ENCODE measurements at regions not wholly inside any gene's neighbourhood (a gene's known extent, or its start where the extent isn't known, plus 50 kb on each side); places are given as distances from the start of the nearest gene placed in this dataset.

DNA sequence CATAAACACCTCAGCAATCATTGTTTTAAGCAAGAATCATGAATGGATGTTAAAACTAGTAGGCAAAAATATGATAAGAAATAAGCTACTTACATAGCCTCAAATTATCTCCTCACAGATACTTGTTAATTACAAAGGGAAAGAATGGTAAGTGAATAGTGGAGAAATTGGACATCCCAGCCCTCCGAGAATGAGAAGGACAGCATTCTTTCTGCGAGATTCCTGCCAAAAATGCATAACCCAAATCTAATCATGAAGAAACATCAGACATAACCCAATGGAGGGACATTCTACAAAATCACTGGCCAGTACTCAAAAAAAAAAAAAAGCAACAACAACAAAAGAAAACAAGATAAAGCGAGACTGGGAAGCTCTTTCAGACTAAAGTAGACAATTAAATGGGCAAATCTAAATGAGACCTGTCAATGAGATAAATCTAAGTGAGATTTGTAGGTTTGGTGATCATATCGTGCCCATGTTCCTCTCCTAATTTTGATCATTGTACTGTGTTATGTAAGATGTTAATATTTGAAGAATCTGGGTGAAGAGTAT is 57.9 kb upstream of the GLI2 start:
- TF ChIP-seq, protein P1, sequence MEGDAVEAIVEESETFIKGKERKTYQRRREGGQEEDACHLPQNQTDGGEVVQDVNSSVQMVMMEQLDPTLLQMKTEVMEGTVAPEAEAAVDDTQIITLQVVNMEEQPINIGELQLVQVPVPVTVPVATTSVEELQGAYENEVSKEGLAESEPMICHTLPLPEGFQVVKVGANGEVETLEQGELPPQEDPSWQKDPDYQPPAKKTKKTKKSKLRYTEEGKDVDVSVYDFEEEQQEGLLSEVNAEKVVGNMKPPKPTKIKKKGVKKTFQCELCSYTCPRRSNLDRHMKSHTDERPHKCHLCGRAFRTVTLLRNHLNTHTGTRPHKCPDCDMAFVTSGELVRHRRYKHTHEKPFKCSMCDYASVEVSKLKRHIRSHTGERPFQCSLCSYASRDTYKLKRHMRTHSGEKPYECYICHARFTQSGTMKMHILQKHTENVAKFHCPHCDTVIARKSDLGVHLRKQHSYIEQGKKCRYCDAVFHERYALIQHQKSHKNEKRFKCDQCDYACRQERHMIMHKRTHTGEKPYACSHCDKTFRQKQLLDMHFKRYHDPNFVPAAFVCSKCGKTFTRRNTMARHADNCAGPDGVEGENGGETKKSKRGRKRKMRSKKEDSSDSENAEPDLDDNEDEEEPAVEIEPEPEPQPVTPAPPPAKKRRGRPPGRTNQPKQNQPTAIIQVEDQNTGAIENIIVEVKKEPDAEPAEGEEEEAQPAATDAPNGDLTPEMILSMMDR (IDR thresholded peaks at IDR 0.05; ENCODE audit: unreplicated experiment), result no peak
- H3K4me1 Mint-ChIP-seq (ENCODE audit: low read depth, unreplicated experiment), result no peaks in the 10 kb centered on the region
- no peaks in the 10 kb centered on the region for H3K9me3 Mint-ChIP-seq (ENCODE audit: low read depth, unreplicated experiment)
- no peak for DNase-seq
- no TSS peak for BruUV-seq (replicated peaks)
- peaks cover 11% of the 10 kb centered on the region for H3K36me3 Mint-ChIP-seq (ENCODE audit: insufficient read depth, unreplicated experiment)
- H3K27me3 Mint-ChIP-seq (ENCODE audit: unreplicated experiment), result peaks cover 82% of the 10 kb centered on the region
- H3K4me3 Mint-ChIP-seq (ENCODE audit: low read depth, unreplicated experiment), result no peak overlapping the region
- H3K27ac Mint-ChIP-seq (ENCODE audit: unreplicated experiment), result no peak overlapping the region
- intact Hi-C loops (cut with micrococcal nuclease; ENCODE audit: unreplicated experiment), result loop anchor here (10.0 kb wide), 1 partner anchor 123 kb away; no protein-coding TSS in a partner anchor
- CTCF ChIA-PET, result interaction anchor here (0.5 to 1.5 kb wide), 3 partner anchors 169 to 358 kb away, joined by 3 to 8 read pairs (median 4); no protein-coding TSS in a partner anchor

- Mint-ChIP-seq H3K36me3 (ENCODE audit: insufficient read depth, unreplicated experiment) (peaks cover 11% of the 10 kb centered on the region), H3K9me3 (ENCODE audit: low read depth, unreplicated experiment) (no peaks in the 10 kb centered on the region), H3K4me1 (ENCODE audit: low read depth, unreplicated experiment) (no peaks in the 10 kb centered on the region), H3K27ac (ENCODE audit: unreplicated experiment) (no peak overlapping the region), H3K27me3 (ENCODE audit: unreplicated experiment) (peaks cover 77% of the 10 kb centered on the region), H3K4me3 (ENCODE audit: low read depth, unreplicated experiment) (no peak overlapping the region)
- intact Hi-C loops (cut with micrococcal nuclease; ENCODE audit: unreplicated experiment), result loop anchor here (10.0 kb wide), 1 partner anchor 123 kb away; no protein-coding TSS in a partner anchor
- BruUV-seq (replicated peaks), result no TSS peak
- no peak for DNase-seq
- TF ChIP-seq, protein P1 (IDR thresholded peaks at IDR 0.05; ENCODE audit: unreplicated experiment), result no peak
- CTCF ChIA-PET, result no interaction called here
These were observed 57.4 kb upstream of the GLI2 start for GRCh38 chr2:120678251-120678650.

DNA sequence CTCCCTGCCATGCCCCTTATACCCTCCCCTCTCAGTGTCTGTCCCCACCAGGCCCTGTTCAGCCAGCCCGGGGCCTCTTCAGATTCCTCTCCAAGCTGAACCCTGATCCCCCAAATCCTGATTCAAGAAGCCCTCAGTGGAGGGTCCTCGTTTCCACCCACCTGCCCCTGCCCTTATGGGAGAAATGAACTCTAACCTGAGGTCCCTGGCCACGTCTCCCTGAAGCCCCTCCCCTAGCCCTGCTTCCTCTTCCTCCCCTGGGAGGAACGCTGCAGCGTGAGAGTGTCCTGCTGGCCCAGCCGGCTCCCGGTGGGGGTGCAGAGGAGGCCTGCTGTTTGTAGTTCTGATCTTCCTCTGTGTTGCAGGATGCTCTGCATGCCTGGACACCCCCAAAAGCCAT is 56.7 kb upstream of the GLI2 start:
- BruUV-seq (replicated peaks), result no TSS peak
- intact Hi-C loops (cut with micrococcal nuclease; ENCODE audit: unreplicated experiment), result loop anchor here (10.0 kb wide), 1 partner anchor 124 kb away; no protein-coding TSS in a partner anchor
- Mint-ChIP-seq H3K27ac (ENCODE audit: unreplicated experiment) (no peak overlapping the region), H3K36me3 (ENCODE audit: insufficient read depth, unreplicated experiment) (peaks cover 11% of the 10 kb centered on the region), H3K4me1 (ENCODE audit: low read depth, unreplicated experiment) (no peaks in the 10 kb centered on the region), H3K27me3 (ENCODE audit: unreplicated experiment) (peaks cover 73% of the 10 kb centered on the region), H3K4me3 (ENCODE audit: low read depth, unreplicated experiment) (no peak overlapping the region), H3K9me3 (ENCODE audit: low read depth, unreplicated experiment) (no peaks in the 10 kb centered on the region)
- no peak for DNase-seq
- TF ChIP-seq, protein P1 (IDR thresholded peaks at IDR 0.05; ENCODE audit: unreplicated experiment), result no peak
- CTCF ChIA-PET, result no interaction called here

DNA sequence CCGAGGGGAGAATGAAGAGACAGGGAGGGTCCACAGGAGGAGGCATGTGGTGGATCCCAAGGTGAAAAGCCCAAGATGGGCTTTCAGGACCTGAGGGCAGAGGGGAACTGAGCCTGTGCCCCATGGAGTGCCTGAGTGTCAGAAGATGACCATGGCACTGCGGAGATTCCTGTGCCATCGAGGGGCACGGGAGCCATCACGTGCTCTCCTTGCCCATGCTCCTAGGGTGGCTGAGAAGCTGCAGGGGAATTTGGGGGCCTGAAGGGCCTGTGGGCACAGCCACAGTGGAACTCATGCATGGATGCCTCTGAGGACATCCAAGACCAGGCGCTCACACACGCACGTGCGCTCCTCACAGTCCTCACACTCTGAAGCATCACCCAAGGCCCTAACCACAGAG is 56.1 kb upstream of the GLI2 start:
- Mint-ChIP-seq H3K4me1 (ENCODE audit: low read depth, unreplicated experiment) (no peaks in the 10 kb centered on the region), H3K36me3 (ENCODE audit: insufficient read depth, unreplicated experiment) (peaks cover 11% of the 10 kb centered on the region), H3K27ac (ENCODE audit: unreplicated experiment) (no peak overlapping the region), H3K9me3 (ENCODE audit: low read depth, unreplicated experiment) (no peaks in the 10 kb centered on the region), H3K27me3 (ENCODE audit: unreplicated experiment) (peaks cover 73% of the 10 kb centered on the region), H3K4me3 (ENCODE audit: low read depth, unreplicated experiment) (no peak overlapping the region)
- CTCF ChIA-PET, result no interaction called here
- intact Hi-C loops (cut with micrococcal nuclease; ENCODE audit: unreplicated experiment), result loop anchor here (10.0 kb wide), 1 partner anchor 125 kb away; no protein-coding TSS in a partner anchor
- DNase-seq, result no peak
- BruUV-seq (replicated peaks), result no TSS peak
- TF ChIP-seq, protein P1 (IDR thresholded peaks at IDR 0.05; ENCODE audit: unreplicated experiment), result no peak

All from Calu3 (cell line).